HL-60 (cell line): ENCODE measurements at regions not wholly inside any gene's neighbourhood (a gene's known extent, or its start where the extent isn't known, plus 50 kb on each side); places are given as distances from the start of the nearest gene placed in this dataset.

ENCODE experiments used
- GABPA ChIP-seq: IDR thresholded peaks from 2 replicates; pipeline ENCODE4 v1.6.1; 2012; ENCODE audit warnings: low read depth
- POLR2AphosphoS5 ChIP-seq: IDR thresholded peaks from 2 replicates; pipeline ENCODE4 v1.6.1; 2012; ENCODE audit warnings: low read depth
- TF ChIP-seq, protein P1 (sequence below): IDR thresholded peaks from one replicate; pipeline ENCODE4 v1.5.1; 2011; ENCODE audit warnings: low read length, control low read depth, inconsistent platforms; ENCODE audit not compliant: insufficient read depth
- TF ChIP-seq, protein P2 (sequence below): IDR thresholded peaks from 2 replicates; pipeline ENCODE4 v1.6.1; 2012; ENCODE audit warnings: low read depth; ENCODE audit not compliant: insufficient replicate concordance

DNA sequence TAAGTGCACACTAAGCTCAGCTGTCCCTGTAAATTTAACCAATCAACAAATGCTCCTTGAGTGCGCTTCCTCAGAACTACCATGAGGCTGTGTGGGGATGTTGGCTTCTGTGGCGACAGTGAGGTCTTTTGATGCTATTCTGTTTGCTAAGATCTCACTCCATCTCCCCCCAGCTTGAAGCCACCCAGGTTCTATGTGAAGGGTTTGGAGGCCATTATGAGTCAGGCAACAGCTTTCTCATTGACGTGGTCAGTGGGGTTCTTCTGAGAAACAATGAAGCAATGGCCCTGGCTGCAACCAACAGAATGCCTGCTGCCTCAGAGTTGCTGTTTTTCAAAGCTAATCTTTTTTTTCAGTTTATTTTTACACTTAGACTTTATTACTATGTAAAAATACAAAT, 205.5 kb downstream of the PTBP2 start:
- TF ChIP-seq, protein P1, sequence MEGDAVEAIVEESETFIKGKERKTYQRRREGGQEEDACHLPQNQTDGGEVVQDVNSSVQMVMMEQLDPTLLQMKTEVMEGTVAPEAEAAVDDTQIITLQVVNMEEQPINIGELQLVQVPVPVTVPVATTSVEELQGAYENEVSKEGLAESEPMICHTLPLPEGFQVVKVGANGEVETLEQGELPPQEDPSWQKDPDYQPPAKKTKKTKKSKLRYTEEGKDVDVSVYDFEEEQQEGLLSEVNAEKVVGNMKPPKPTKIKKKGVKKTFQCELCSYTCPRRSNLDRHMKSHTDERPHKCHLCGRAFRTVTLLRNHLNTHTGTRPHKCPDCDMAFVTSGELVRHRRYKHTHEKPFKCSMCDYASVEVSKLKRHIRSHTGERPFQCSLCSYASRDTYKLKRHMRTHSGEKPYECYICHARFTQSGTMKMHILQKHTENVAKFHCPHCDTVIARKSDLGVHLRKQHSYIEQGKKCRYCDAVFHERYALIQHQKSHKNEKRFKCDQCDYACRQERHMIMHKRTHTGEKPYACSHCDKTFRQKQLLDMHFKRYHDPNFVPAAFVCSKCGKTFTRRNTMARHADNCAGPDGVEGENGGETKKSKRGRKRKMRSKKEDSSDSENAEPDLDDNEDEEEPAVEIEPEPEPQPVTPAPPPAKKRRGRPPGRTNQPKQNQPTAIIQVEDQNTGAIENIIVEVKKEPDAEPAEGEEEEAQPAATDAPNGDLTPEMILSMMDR, result no peak
- TF ChIP-seq POLR2AphosphoS5, result no peak
- TF ChIP-seq, protein P2, sequence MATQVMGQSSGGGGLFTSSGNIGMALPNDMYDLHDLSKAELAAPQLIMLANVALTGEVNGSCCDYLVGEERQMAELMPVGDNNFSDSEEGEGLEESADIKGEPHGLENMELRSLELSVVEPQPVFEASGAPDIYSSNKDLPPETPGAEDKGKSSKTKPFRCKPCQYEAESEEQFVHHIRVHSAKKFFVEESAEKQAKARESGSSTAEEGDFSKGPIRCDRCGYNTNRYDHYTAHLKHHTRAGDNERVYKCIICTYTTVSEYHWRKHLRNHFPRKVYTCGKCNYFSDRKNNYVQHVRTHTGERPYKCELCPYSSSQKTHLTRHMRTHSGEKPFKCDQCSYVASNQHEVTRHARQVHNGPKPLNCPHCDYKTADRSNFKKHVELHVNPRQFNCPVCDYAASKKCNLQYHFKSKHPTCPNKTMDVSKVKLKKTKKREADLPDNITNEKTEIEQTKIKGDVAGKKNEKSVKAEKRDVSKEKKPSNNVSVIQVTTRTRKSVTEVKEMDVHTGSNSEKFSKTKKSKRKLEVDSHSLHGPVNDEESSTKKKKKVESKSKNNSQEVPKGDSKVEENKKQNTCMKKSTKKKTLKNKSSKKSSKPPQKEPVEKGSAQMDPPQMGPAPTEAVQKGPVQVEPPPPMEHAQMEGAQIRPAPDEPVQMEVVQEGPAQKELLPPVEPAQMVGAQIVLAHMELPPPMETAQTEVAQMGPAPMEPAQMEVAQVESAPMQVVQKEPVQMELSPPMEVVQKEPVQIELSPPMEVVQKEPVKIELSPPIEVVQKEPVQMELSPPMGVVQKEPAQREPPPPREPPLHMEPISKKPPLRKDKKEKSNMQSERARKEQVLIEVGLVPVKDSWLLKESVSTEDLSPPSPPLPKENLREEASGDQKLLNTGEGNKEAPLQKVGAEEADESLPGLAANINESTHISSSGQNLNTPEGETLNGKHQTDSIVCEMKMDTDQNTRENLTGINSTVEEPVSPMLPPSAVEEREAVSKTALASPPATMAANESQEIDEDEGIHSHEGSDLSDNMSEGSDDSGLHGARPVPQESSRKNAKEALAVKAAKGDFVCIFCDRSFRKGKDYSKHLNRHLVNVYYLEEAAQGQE, result no peak
- TF ChIP-seq GABPA, result no peak
